ENCODE measurements at regions not wholly inside any gene's neighbourhood (a gene's known extent, or its start where the extent isn't known, plus 50 kb on each side); places are given as distances from the start of the nearest gene placed in this dataset.

- no peak overlapping the region for H3K4me3 ChIP-seq (ENCODE audit: low read depth, low read length)
These were observed 485.3 kb upstream of the BTBD3 start for GRCh38 chr20:11432407-11432806.

DNA sequence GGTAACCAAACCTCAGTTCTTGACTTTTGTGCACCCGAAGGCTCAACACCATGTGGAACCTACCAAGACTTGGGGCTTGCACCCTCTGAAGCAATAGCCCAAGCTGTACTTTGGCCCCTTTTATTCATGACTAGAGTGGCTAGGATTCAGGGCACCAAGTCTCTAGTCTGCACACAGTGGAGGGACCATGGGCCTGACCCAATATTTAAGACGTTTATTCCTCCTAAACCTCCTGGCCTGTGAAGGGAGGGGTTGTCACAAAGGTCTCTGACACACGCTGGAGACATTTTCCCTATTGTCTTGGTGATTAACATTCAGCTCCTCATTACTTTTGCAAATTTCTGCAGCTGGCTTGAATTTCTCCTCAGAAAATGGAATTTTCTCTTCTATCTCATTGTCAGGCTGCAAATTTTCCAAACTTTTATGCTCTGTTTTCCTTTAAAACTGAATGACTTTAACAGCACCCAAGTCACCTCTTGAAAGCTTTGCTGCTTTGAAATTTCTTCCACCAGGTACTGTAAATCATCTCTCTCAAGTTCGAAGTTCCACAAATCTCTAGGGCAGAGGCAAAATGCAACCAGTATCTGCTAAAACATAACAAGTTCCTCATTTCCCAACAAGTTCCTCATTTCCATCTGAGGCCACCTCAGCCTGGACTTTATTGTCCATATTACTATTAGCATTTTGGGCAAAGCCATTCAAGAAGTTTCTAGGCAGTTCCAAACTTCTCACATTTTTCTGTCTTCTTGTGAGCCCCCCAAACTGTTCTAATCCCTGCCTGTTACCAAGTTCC, 481.4 kb upstream of the BTBD3 start:
- no peak overlapping the region for H3K4me3 ChIP-seq (ENCODE audit: low read depth, low read length)

DNA sequence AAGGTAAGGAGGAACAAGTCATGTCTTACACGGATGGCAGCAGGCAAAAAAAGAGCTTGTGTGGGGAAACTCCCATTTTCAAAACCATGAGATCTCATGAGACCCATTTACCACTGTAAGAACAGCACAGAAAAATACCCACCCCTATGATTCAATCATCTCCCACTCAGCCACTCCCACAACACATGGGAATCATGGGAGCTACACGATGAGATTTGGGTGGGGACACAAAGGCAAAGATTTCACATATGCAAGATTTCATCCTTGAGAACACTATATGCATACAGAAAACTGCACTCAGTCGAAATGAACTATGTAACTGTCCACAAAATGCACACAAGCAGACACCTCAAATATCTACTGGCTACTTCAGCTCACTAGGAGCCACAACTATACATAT, 480.6 kb upstream of the BTBD3 start:
- H3K4me3 ChIP-seq (ENCODE audit: low read depth, low read length) = no peak overlapping the region

GRCh38 chr20:11437611-11438380, 479.9 kb upstream of the BTBD3 start:
- no peak overlapping the region for H3K4me3 ChIP-seq (ENCODE audit: low read depth, low read length)

- no peak overlapping the region for H3K4me3 ChIP-seq (ENCODE audit: low read depth, low read length)
These were observed 479.3 kb upstream of the BTBD3 start for GRCh38 chr20:11438412-11438811.

DNA sequence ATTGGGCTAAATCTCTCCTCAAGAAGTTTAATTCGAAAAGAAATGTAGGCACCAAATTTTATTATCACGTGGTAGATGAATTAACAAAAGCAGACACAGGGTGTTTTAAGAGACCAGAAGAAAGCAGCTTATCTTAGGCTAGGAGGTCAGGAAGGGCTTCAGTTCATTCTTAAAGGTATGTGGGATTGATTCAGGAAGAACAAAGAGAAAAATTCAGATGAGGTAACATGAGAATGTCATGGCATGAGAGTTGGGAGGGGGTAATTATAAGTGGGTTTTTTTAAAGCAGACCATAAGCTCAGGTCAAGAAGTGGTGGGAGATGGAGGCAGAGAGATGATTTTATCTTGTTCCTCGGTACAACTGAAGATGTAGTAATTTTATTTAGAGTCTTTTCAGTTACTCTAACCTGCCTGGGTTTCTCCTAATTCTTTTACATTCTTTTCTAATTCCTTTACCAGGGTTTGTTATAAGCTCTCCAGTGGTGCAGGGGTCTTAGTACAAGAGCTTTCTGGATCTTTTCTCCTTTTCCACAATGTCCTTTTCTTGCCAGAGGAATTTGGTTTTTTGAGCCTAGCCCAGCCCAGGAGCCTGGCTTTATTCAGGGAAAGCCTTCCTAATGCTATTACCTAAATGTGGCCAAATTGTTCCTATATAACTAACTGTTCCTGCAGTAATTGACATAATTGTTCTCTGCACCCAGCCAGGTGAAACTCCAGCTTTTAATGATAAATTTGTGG, 474.1 kb upstream of the BTBD3 start:
- H3K4me3 ChIP-seq (ENCODE audit: low read depth, low read length) = no peak overlapping the region

DNA sequence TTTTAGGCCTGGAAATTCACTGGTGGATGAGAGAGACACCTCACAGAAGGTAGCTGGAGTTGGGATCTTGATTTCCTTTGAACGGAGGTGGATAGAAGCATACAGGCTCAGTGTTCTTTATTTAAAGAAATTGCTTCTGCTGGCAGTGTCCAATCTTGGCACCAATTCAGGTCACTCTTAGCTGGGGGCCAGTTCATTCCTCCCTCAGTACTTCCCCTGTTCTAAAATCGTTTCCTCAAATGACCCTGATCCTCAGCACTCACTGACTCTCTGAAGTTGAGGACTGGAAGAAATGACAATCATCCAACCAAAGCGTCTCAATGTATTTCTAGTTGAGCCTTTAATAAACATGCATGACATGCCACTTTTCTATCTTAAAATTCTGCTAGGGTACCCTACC, 472.5 kb upstream of the BTBD3 start:
- H3K4me3 ChIP-seq (ENCODE audit: low read depth, low read length) = no peak overlapping the region

DNA sequence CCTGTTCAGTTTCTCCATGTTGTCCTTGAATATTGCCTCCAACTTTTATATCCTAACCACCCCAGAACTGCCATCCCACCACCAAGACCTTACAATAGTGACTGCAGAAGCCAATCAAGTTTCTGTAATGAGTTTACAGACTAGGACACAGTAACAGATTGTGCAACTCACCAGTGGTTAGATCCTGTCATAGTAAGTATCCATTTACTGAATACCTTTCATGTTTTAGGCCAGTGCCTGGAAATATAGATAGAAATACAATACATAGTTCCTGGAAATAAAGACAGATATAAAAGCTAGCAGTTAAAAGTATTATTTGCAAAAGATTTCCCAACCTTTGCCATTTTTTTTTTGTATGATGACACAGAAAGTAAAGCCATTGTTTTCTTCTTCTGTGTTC, 471.8 kb upstream of the BTBD3 start:
- no peak overlapping the region for H3K4me3 ChIP-seq (ENCODE audit: low read depth, low read length)

GRCh38 chr20:11447371-11448100, 470.2 kb upstream of the BTBD3 start:
- no peak overlapping the region for H3K4me3 ChIP-seq (ENCODE audit: low read depth, low read length)

GRCh38 chr20:11448554-11448953, 469.1 kb upstream of the BTBD3 start:
- no peak overlapping the region for H3K4me3 ChIP-seq (ENCODE audit: low read depth, low read length)

- no peak overlapping the region for H3K4me3 ChIP-seq (ENCODE audit: low read depth, low read length)
These were observed 465.9 kb upstream of the BTBD3 start for GRCh38 chr20:11451793-11452291.

DNA sequence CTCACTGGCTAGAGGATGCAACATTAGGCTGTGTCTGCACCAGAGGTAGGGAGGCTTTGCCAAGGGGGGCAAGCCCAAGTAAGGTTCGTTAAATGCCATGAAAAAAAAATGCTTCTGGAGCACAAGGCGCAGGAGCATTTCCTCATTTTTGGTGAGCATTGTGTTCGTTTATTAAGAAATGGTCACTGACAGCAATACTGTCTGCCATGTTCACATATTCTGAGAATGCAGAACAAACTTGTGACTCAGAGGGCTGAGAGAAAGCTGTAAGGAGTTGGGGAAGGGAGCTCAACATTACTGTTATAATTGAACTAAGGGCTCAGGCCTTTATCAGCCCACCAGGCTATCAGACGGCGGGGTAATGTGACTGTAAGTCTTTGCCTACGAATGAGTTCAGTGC, 465.4 kb upstream of the BTBD3 start:
- H3K4me3 ChIP-seq (ENCODE audit: low read depth, low read length) = no peak overlapping the region

- no peak overlapping the region for H3K4me3 ChIP-seq (ENCODE audit: low read depth, low read length)
These were observed 464.3 kb upstream of the BTBD3 start for GRCh38 chr20:11453430-11453829.

DNA sequence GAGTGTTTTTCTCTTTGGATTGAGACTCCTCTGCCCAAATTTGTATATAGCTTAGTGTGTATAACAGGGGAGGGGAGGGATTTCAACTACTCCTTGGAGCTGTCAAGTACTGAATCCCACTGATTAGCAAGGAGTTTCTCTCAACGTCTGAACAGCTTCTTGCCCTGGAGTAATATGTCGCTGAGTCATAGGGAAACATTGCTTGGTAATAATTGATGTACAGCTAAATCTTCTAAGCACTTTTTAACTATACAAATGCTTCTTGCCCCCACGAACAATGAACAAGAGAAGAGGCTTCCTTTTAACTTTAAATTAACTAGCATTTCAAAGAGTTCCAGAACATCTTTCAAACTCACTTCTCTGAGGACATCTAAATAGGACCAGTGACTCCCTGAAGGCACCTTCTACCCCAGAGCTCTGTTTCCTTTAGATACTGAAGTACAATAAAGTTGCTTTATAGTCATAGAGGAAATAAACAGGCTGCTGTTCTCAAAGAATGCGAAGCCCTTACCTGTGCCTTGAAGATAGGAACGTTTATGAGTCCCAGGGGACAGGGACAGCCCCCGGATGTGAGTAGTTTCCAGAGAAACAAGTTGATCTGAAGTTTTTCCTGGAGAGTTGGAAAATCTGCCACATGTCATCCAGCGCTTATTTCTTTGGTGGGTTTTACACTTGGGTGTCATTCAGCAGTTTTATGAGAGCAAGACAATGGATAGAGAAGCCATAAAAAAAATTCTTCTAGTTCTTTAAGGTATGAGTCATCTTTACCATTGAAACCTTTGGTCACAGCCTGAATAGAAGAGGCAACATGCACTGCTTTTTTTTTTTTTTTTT, 462.5 kb upstream of the BTBD3 start:
- no peak overlapping the region for H3K4me3 ChIP-seq (ENCODE audit: low read depth, low read length)

DNA sequence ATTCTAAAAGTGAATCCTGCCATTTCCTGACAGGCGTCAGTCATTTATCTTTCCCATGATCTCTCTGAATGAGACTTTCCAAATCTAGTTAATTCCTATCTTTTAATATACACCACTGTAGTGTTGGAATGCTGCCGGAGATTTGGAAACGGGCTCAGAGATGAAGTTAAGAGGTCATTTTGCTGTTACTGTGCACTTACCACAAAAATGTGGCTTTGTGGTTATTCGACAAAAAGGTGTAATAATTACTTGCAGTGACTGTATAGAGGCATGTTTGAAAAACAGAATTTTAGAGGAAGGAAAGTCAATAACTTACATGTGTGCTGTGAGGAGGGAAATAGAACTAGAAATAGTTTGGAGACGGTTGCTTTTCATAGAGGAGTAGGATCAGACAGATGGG, 460.2 kb upstream of the BTBD3 start:
- no peak overlapping the region for H3K4me3 ChIP-seq (ENCODE audit: low read depth, low read length)

- H3K4me3 ChIP-seq (ENCODE audit: low read depth, low read length) = no peak overlapping the region
These were observed 458.4 kb upstream of the BTBD3 start for GRCh38 chr20:11459090-11459890.

DNA sequence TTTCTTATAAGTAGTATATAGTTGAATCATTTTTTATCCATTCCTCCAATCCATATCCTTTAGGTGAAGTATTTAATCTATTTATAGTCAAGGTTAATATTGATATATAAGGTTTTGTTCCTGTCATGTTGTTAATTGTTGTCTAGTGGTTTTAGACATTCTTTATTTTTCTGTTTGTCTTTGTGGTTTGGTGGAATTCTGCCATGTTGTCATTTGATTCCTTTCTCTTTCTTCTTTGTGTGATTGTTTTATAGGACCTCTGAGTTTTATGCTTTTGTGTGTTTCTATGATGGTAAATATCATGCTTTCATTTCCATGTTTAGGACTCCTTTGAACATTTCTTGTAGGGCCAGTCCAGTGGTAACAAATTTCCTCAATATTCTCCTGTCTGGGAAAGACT, 450.3 kb upstream of the BTBD3 start:
- no peak overlapping the region for H3K4me3 ChIP-seq (ENCODE audit: low read depth, low read length)

GRCh38 chr20:11468880-11469279, 448.8 kb upstream of the BTBD3 start:
- no peak overlapping the region for H3K4me3 ChIP-seq (ENCODE audit: low read depth, low read length)

- H3K4me3 ChIP-seq (ENCODE audit: low read depth, low read length) = no peak overlapping the region
These were observed 447.8 kb upstream of the BTBD3 start for GRCh38 chr20:11469795-11470435.

Measured in iPS-11a (cell line).